ENCODE measurements at regions not wholly inside any gene's neighbourhood (a gene's known extent, or its start where the extent isn't known, plus 50 kb on each side); places are given as distances from the start of the nearest gene placed in this dataset.

DNA sequence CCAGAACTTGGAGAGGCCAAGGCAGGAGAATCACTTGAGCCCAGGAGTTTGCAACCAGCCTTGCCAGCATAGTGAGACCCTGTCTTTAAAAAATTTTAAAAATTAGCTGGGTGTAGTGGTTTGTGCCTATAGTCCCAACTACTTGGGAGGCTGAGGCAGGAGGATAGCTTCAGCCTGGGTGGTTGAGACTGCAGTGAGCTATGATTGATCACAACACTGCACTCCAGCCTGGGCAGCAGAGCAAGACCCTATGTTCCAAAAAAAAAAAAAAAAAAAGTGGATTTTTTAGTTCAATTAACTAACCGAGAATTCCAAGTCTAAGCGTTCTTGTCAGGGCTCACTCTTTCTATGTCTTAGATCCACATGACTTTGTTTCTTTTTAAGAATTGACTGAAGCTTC, 130.3 kb upstream of the NRIP1 start:
- TF ChIP-seq, protein P1, sequence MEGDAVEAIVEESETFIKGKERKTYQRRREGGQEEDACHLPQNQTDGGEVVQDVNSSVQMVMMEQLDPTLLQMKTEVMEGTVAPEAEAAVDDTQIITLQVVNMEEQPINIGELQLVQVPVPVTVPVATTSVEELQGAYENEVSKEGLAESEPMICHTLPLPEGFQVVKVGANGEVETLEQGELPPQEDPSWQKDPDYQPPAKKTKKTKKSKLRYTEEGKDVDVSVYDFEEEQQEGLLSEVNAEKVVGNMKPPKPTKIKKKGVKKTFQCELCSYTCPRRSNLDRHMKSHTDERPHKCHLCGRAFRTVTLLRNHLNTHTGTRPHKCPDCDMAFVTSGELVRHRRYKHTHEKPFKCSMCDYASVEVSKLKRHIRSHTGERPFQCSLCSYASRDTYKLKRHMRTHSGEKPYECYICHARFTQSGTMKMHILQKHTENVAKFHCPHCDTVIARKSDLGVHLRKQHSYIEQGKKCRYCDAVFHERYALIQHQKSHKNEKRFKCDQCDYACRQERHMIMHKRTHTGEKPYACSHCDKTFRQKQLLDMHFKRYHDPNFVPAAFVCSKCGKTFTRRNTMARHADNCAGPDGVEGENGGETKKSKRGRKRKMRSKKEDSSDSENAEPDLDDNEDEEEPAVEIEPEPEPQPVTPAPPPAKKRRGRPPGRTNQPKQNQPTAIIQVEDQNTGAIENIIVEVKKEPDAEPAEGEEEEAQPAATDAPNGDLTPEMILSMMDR (IDR thresholded peaks at IDR 0.05), result no peak
- no peak for TF ChIP-seq POLR2AphosphoS5 (IDR thresholded peaks at IDR 0.05; ENCODE audit: insufficient read depth in 1 of 2, low read depth in 1 of 2)

All from vagina (tissue), 2 donors.